Omental fat pad (tissue), 3 donors: ENCODE measurements at regions not wholly inside any gene's neighbourhood (a gene's known extent, or its start where the extent isn't known, plus 50 kb on each side); places are given as distances from the start of the nearest gene placed in this dataset. TPM values are rescaled to one million over a fixed set of nuclear protein-coding genes. Genes with fewer than 3 reads are reported as not detected.

ENCODE experiments used
- ATAC-seq: fragments of 150-250 bp; one replicate; pipeline ENCODE4 v1.9.1; 2016; ENCODE audit warnings: mild to moderate bottlenecking, moderate library complexity; ENCODE audit not compliant: low FRiP score
- DNase-seq: peaks from one replicate; pipeline ENCODE4 v3.0.0-alpha.2; 2019; ENCODE audit warnings: low spot score
- CTCF ChIP-seq, 3 donors: fragments of 450-650 bp; IDR thresholded peaks; one replicate each; pipeline ENCODE4 v1.5.1; 2016 to 2017; ENCODE audit warnings: antibody characterized with exemption in 3 of 3, mild to moderate bottlenecking in 3 of 3, moderate library complexity in 2 of 3
- small RNA-seq: library from RNA; depleted of rRNA; stranded (forward); fragments of <200 nt; gene quantifications from one replicate; pipeline ENCODE3, GENCODE V24; 2016

DNA sequence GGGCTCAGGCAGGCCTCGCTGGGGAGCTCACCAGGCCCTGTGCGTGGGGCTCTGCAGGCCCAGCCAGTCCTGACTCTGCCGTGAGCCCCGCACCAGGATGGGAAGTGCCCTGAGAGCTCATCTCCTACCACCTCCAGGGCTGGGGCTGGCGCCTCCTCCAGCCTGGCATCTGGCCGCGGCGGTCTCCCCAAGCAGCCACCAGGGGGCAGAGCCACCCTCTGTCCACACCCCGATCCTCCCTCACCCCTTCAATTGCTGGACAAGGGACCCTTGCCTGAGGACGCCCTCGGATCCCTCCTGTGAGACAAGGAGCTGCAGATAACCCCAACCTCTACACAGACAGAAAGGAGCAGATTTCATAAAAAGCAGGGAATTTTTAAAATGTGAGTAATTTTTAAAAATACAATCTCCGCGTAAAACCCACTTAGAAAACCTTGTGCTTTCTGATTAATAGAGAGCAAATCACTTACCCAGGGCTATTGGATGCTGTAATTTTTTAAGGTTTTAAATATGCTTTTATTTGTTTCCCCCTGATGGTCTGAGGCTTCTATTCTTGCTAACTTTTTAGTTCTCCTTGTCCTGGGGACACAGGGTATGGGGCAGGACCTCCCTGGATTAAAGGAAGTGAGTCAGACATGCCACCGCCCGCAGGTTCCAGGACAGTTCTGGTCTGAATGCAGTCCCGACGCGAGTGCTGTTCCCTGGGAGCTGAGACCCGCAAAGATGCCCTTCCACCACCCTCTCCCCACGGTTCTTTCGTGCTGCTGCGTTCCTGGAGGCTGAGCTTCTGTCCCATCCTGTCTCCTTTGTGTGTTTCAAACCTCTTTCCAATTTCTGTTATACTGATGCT is 52.3 kb upstream of the CHRNA7 start:
- ATAC-seq (peak; percentile 58), DNase-seq (no peak)
- TF ChIP-seq CTCF (IDR thresholded peaks at IDR 0.05), result peak in 2 of 3 donors; percentile 15 to 19

Small RNAs in the stretch of these regions (small RNA-seq; reads per million reads assigned to genes)
- gene AC026951.2, result not detected
- not detected for gene RF00425
